ENCODE measurements at regions not wholly inside any gene's neighbourhood (a gene's known extent, or its start where the extent isn't known, plus 50 kb on each side); places are given as distances from the start of the nearest gene placed in this dataset.
"Not testable (repeated sequence)": the region's sequence is repeated elsewhere in the genome, so short reads cannot be mapped to it uniquely, and the experiment has no call there.

GRCh38 chr13:18599791-18600211 is 581.8 kb downstream of the TUBA3C start:
- TF ChIP-seq ZNF274 (IDR thresholded peaks at IDR 0.05; ENCODE audit: low read depth, low read length); SUZ12 (IDR thresholded peaks at IDR 0.05; ENCODE audit: extremely low read depth, insufficient read depth, insufficient read length): not testable (repeated sequence)
